ENCODE measurements at regions not wholly inside any gene's neighbourhood (a gene's known extent, or its start where the extent isn't known, plus 50 kb on each side); places are given as distances from the start of the nearest gene placed in this dataset.

GRCh38 chr14:55897031-55897430, 221.2 kb upstream of the PELI2 start:
- Histone ChIP-seq H3K27me3 (replicated peaks; ENCODE audit: control insufficient read depth, insufficient read depth, low read length) (no peaks in the 10 kb centered on the region), H3K4me3 (ENCODE audit: low read depth, low read length) (no peak overlapping the region), H3K9me3 (no peaks in the 10 kb centered on the region), H3K36me3 (ENCODE audit: control insufficient read depth, insufficient read depth, low read length) (no peaks in the 10 kb centered on the region), H3K4me1 (no peaks in the 10 kb centered on the region)
- no peak overlapping the region for H3K4me3 Mint-ChIP-seq (ENCODE audit: unreplicated experiment)
- intact Hi-C loops (cut with micrococcal nuclease; ENCODE audit: unreplicated experiment) = no loop called here
- BruUV-seq (replicated peaks) = no TSS peak
- TF ChIP-seq CTCF (IDR thresholded peaks at IDR 0.05; ENCODE audit: insufficient read depth in 1 of 2, low read depth in 1 of 2, low read length in 1 of 2, severe bottlenecking in 1 of 2, unreplicated experiment in 1 of 2) = no peak
- DNase-seq = no peak
- no peaks in the 10 kb centered on the region for H3K36me3 Mint-ChIP-seq (ENCODE audit: insufficient read depth, unreplicated experiment)
- peaks cover 3% of the 10 kb centered on the region for H3K27me3 Mint-ChIP-seq (ENCODE audit: insufficient read depth, unreplicated experiment)
- H3K9me3 Mint-ChIP-seq (ENCODE audit: unreplicated experiment) = no peaks in the 10 kb centered on the region
- POLR2A ChIA-PET = no interaction called here
- no peaks in the 10 kb centered on the region for H3K4me1 Mint-ChIP-seq (ENCODE audit: low read depth, unreplicated experiment)
- CTCF ChIA-PET = no interaction called here
- no peak overlapping the region for H3K27ac Mint-ChIP-seq (ENCODE audit: unreplicated experiment)

- Mint-ChIP-seq H3K9me3 (ENCODE audit: unreplicated experiment) (no peaks in the 10 kb centered on the region), H3K36me3 (ENCODE audit: insufficient read depth, unreplicated experiment) (no peaks in the 10 kb centered on the region), H3K27me3 (ENCODE audit: insufficient read depth, unreplicated experiment) (no peaks in the 10 kb centered on the region), H3K4me3 (ENCODE audit: unreplicated experiment) (no peak overlapping the region), H3K27ac (ENCODE audit: unreplicated experiment) (no peak overlapping the region), H3K4me1 (ENCODE audit: low read depth, unreplicated experiment) (no peaks in the 10 kb centered on the region)
- no peaks in the 10 kb centered on the region for H3K4me1 ChIP-seq
- no TSS peak for BruUV-seq (replicated peaks)
- intact Hi-C loops (cut with micrococcal nuclease; ENCODE audit: unreplicated experiment) = no loop called here
- H3K36me3 ChIP-seq (ENCODE audit: control insufficient read depth, insufficient read depth, low read length) = no peaks in the 10 kb centered on the region
- CTCF ChIA-PET = interaction anchor here (0.6 kb wide), 1 partner anchor 192 kb away, joined by 3 read pairs; no protein-coding TSS in a partner anchor
- no peak overlapping the region for H3K4me3 ChIP-seq (ENCODE audit: low read depth, low read length)
- no peak for TF ChIP-seq CTCF (IDR thresholded peaks at IDR 0.05; ENCODE audit: insufficient read depth in 1 of 2, low read depth in 1 of 2, low read length in 1 of 2, severe bottlenecking in 1 of 2, unreplicated experiment in 1 of 2)
- no peak for DNase-seq
- H3K9me3 ChIP-seq = no peaks in the 10 kb centered on the region
- H3K27me3 ChIP-seq (replicated peaks; ENCODE audit: control insufficient read depth, insufficient read depth, low read length) = no peaks in the 10 kb centered on the region
- POLR2A ChIA-PET = no interaction called here
Measured at GRCh38 chr14:55898938-55899337, 219.3 kb upstream of the PELI2 start.

GRCh38 chr14:55899531-55899930, 218.7 kb upstream of the PELI2 start:
- ChIA-PET CTCF (no interaction called here), POLR2A (no interaction called here)
- H3K27ac Mint-ChIP-seq (ENCODE audit: unreplicated experiment) = no peak overlapping the region
- H3K9me3 ChIP-seq = no peaks in the 10 kb centered on the region
- H3K4me3 ChIP-seq (ENCODE audit: low read depth, low read length) = no peak overlapping the region
- H3K36me3 Mint-ChIP-seq (ENCODE audit: insufficient read depth, unreplicated experiment) = no peaks in the 10 kb centered on the region
- BruUV-seq (replicated peaks) = no TSS peak
- no peaks in the 10 kb centered on the region for H3K4me1 ChIP-seq
- intact Hi-C loops (cut with micrococcal nuclease; ENCODE audit: unreplicated experiment) = no loop called here
- no peak for DNase-seq
- no peaks in the 10 kb centered on the region for H3K27me3 ChIP-seq (replicated peaks; ENCODE audit: control insufficient read depth, insufficient read depth, low read length)
- no peaks in the 10 kb centered on the region for H3K36me3 ChIP-seq (ENCODE audit: control insufficient read depth, insufficient read depth, low read length)
- no peak for TF ChIP-seq CTCF (IDR thresholded peaks at IDR 0.05; ENCODE audit: insufficient read depth in 1 of 2, low read depth in 1 of 2, low read length in 1 of 2, severe bottlenecking in 1 of 2, unreplicated experiment in 1 of 2)
- H3K4me1 Mint-ChIP-seq (ENCODE audit: low read depth, unreplicated experiment) = no peaks in the 10 kb centered on the region
- H3K27me3 Mint-ChIP-seq (ENCODE audit: insufficient read depth, unreplicated experiment) = no peaks in the 10 kb centered on the region
- H3K4me3 Mint-ChIP-seq (ENCODE audit: unreplicated experiment) = no peak overlapping the region
- H3K9me3 Mint-ChIP-seq (ENCODE audit: unreplicated experiment) = no peaks in the 10 kb centered on the region
